C1 segment of cervical spinal cord (tissue), 14 donors: ENCODE measurements at regions not wholly inside any gene's neighbourhood (a gene's known extent, or its start where the extent isn't known, plus 50 kb on each side); places are given as distances from the start of the nearest gene placed in this dataset.
A peak's percentile ranks its signal among the peaks of the same experiment; 100 is the strongest.

Experiments used
- DNase-seq, 14 donors: peaks; one replicate each; lab custom pipeline; 2025; lab: John Stamatoyannopoulos, UW

DNA sequence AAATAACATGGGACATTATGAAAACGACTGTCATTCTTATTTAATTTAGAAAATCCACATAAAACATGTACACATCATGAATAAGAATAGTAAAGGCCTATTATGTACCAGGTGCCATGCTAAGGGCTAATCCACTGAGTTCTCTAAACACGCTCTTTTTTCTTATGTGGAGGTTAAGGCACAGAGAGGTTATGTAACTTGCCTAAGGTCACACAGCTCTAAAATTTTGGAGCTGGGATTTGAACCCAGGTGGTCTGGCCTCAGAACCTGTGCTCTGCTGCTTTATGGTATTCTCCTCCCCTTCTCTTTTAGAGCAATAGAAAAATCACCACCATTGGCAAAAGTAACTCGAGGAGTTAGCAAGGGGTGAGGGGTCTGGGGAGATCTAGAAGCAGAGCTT is 156.9 kb upstream of the ZNF536 start:
- DNase-seq, result no peak

DNA sequence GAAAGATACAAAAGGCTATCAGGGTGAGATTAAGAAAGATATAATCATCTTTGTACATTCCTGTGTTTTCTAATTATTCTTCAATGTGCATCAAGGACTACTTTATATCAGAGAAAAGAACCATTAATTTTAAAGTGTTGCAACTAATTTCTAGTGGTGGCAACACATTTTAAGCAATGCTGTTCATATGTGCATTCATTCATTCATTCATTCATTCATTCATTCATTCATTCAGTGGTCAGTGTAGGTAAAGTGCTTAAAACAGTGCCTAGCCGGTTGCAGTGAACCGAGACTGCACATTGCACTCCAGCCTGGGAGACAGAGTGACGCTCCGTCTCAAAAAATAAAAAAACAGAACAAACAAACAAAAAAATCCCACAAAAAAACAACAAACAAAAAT is 155.7 kb upstream of the ZNF536 start:
- DNase-seq, result no peak

DNA sequence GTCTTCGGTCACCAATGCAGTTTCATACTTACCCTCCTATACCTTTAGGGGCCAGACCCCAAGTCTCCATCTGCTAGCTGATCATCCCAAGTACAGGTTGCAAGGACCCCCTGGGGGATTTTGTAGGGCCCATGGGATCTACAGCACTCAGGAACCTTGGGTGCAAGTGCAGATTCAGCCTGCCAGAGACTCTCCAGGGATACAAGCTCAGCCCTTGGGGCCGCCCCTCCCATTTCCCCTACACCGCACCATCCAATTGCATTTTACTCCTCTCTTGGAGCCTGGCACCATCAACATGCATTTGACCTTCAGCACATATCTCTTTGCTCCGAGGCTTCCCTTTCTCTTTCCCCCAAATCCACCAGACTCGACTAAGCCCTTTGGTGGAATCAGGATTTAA is 154.7 kb upstream of the ZNF536 start:
- DNase-seq, result no peak

DNA sequence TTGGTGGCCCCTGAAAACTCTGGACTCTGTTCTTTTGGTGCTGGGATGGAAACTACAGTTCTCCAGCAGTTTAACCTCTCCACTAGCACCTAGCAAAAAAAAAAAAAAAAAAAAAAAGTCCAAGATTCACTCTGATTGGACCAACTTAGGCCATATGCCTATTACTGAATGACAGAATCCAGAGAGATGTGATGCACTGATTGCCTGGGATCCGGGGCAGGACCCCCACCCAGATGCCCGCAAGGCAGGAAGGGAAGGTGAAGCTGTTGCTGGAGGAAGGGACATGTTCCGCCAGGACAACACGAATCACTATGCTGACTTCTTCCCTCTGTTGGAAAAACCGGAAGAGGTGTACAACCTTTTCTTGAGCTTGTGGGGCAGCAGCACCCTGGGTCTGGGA is 152.5 kb upstream of the ZNF536 start:
- DNase-seq, result no peak

DNA sequence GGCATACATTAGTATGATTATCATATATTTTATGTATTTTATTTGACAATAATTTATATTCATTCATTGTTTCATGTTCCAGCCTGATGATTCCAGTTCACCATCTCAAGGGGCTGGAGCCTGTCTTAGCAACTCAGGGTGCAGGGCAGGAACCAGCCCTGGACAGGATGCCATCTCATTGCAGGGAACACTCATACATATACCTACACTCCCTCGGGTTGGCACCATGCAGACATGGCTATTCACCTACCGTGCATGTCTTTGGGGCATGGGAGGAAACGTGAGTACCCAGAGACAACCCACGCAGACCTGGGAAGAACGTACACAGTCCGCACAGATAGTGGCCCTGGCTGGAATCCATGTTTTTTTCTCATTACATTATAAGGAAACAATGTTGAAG is 151.0 kb upstream of the ZNF536 start:
- DNase-seq, result no peak

DNA sequence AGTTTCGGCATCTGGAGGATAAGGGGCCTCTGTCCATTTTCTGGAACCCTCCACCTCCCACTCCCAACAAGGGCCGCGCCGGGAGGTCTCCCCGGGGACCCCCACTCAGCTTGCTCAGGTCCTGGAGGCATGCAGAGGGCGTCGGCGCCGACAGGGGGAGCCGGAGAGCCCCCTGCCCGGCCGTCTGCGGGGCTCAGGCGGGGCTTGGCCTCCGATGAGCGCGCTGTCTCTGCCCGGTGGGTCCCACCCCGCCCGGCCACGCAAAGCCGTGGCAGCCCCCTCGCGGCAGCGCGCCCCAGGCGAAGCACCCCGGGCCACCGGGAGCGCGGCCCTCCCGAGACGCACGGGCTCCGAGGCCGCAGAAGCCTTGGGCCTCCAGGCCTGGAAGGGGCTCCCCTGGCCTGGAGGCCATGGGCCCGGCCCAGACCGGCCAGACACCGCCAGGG is 149.7 kb upstream of the ZNF536 start:
- peak in 3 of 14 donors; percentile 14 to 41 (median 30) for DNase-seq

DNA sequence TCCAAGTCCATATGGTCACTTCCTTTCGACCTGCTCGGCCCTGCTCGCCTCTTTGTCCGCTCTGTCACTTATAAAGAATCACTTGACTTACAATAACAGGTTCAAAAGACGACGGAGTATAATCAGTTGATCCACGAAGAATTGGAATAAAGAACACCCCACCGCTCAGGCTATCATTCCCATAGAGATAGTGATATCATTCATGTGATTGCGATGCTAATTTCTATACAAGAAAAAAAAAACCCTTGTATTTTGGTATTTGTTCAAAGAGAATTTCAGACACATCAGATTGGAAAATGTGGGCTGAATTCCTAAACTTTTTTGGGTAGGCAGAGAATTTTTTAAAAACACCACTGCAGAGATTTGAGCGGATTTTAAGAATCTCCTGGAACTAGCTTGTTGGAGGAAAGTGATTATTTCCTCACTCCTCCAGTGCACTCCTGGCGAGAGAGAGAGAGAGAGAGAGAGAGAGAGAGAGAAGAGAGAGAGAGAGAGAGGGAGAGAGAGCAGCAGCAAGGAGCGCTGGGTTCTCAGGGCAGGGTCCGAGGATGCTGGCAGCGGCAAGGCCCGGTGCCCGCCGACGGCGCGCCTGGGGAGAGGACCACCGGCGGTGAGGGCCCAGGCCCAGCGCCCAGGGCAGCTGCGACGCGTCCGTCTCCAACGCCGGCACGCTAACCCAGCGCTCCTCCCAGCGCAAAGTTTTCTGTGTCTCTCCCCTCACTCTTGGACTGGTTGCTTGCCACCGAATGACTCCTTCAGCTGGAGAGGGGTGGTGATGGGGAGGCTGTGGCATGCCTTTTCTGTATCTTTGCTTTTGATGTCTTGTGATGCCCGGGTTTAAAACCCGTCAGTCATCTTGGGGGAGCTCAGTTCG is 149.0 kb upstream of the ZNF536 start:
- DNase-seq, result peak in 5 of 14 donors; percentile 21 to 47 (median 29)

DNA sequence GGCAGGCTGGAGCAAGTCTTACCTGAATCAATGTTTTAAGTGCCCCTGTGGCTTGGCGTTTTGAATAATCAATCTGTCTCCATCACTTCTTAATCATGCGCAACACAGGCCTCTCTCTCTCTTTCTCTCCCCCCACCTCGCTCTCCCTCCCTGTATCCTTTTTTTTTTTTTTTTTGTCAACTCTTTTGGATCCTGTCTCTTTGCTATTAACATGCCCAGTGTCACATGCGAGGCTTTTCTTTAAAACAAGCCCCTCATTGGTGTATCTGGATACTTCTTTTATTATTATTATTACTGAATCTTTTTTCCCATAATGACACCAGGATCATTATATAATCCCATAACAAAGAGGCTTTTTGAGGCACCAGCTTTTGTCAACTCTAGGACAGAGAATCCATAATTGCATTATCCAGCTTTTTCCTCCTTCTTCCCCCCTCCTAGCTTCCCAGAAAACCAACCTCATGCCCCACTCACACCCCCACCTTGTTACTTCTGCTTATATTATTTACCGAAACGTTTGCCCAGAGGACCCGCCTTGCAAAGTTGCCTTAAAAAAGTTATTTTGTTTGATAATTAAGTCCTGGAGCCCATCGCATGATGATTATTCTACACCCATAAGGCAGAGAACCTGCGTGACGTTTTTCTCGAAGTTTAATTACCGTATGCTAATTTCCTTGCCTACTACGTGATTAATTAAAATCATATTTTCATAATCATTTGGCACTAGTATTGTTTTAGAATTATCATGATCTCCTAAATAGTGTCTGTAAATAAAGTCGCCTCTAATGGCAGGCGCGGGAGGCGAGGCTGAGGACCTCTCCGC is 148.1 kb upstream of the ZNF536 start:
- DNase-seq, result peak in 1 of 14 donors; percentile 53

DNA sequence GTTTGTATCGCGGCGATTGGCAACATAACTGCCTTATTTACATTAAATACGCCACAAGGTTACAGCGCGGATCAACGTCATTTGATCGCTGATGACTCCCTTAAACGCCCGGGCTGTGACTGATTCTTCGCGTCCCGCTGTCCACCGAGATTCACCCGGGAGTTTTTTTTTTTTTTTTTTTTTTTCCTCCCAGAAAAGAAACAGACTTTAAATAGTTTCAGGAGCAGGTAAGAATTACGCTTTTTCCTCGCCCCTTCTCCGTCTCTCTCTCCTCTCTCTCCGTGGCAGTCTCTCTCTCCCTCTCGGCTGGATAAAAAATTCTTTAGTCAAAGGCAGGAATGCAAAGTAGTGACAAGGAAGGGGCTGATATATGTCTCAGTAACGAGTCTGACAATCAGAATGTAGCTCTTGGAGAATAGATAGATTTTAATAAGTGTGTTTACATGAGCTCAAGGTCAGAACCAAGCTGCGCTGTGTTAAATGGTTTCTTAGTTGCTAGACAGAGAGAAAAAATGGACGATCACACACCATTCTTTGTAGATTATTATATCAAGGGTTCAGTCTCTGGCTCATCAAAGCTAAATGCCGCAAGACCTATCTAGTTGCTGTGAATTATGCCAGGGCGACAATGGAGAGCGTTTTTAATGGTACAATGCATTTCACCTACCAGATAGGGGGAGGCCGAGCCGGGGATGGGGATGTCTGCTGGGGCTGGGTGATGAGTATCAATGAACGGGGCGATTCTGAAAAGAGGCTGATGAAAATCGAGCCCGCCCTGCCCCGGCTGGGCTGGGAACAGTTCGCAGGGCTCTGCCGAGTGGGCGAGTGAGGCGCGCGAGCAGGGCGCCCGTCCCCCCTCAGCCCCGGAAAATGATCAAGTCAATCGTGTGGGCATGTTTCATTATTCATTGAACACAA is 147.2 kb upstream of the ZNF536 start:
- DNase-seq, result peak in 6 of 14 donors; percentile 17 to 73 (median 32)

DNA sequence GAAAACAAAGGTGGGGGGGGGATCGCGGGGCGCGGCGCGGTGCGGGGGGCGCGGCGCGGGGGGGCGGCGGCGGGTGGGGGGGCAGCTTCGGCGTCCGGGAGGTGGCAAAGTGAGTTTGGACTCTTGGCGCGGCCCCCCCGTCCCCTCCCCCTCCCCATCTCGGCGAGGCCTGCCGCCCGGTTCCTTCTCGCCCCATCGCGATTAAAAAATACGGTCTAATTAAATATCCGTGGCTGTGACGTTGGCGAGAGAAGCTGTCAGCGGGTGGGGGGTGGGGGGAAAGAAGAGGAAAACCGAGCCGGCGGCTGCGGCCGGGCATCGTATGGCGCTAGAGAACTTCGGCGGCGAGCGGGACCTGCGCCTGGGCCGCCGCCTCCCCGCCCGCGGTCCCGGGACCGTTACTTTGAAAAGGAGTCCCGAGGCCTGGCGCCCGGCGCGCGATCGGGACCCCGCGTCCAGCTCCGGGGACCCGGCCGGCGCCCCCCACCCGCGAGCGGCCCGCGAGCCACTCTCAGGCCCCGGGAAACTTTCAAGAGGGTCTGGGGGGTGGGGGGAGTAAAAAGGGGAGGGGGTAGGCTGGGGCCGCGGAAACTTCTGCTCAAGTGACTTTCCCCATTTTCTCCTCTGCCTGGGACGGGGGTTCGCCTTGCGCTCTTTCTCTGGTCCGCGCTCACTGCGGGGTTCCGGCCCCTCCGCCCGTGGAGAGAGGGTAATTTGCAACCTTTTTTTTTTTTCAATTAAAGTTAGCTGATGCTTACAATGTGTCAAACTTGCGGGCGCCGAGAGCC is 146.3 kb upstream of the ZNF536 start:
- DNase-seq, result peak in 4 of 14 donors; percentile 17 to 43 (median 33)

DNA sequence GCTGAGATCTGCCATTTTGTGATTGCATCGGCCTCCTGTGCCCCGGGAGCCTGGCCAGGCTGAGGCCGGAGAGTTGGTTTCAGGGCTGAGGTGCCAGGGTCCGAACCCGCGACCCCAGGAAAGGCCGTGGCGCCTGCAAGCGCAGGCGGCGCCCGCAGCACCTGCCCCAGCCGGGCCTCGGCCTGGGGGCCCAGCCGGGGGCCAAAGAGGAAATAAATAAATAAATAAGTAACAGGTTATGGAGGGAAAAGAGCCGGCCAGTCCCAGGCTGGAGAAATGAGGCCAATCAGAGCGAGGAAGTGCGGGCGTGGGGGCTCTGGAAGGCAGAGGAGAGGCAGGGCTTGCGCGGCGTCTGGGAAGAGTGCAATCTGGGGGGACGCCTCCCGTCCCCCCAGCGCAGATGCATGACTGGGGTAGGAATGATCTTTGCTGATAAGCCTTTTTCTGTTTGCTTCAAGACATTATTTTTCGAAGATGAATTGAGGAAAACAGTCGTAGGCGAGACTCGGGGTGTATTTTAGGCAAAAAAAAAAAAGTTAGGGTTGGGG is 145.6 kb upstream of the ZNF536 start:
- peak in 6 of 14 donors; percentile 10 to 63 (median 37) for DNase-seq

DNA sequence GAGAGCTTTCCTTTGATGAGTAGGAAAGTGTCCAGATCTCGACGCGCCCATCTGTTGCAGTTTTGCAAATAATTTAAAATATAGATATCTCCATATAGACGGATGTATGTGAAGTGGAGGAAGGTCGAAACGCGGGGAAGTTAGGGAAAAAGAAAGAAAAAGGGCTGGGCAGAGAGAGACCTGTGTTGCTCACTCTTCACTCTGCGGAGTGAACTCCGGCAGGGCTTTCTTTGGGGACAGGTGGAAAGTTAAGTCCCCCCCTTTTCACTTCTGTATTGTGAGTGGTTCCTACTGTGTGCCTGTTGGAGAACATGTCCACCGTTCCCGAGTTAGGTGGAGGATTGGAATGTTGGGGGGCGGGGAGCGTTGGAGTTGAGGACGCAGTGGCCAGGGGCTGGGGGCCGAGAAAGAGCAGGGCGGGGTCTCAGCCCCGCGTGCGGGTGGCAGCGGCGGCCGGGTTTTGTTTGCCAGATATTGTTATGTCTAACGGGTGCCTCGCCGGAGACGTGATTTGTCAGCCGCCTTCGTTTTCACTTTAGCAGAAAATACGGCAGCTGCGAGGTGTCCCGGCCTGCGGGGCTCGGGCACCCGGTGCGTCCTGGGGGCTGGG is 145.1 kb upstream of the ZNF536 start:
- DNase-seq, result peak in 3 of 14 donors; percentile 49 to 63 (median 62)

DNA sequence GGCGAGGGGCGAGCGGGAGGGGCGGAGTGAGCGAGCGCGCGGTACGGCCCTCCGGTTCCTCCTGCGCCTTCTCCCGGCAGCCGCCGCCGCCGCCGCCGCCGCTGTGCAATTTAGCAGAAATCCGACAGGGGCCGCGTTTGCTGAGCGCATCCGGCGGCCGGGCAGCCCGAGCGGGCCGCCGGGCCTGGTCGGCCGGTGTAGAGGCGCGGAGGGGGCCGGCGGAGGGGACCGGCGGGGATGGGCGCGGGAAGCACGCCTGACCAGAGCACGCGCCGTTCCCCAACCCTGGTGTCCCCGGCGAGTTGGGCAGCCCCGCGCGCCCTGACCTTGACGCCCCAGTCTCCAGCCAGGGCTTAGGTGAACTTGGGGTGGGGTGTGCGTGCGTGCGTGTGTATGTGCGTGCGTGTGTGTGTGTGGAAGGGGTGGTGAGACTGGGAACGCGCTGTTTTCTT is 144.5 kb upstream of the ZNF536 start:
- peak in 12 of 14 donors; percentile 47 to 82 (median 60) for DNase-seq

DNA sequence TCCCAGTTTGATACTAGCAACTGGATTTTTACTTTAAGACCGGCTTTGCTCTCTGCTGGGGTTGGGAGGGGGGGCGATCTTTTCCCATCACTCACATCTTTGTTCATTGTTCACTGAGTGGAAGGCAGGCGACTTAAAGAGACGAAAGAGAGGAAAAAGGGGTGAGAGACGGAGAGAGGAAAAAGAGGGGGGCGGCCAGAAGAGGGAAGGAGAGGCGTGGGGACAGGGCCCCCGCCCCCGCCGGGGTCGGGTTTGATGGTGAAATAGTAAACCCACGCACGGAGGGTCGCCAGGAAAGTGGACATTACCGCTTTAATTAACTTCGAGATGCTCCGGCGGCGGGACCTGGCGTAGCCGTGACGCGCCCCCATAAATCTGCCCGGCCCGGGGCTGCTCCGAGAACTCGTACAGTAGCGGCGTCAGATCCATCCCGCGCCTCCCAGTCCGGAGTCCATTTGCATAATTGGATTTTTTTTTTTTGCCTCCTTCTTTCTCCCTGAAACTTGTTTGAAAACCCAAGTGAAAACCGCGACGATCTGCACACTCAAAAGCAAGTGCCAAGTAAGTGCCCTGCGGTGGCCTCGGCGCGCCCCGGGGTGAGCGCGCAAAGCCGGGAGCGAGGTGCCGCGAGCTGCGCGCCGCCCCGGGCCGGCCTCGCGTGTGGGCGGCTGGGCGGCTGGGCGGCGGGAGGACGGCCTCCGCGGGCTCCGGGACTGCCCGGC is 143.9 kb upstream of the ZNF536 start:
- peak in 5 of 14 donors; percentile 42 to 69 (median 50) for DNase-seq

DNA sequence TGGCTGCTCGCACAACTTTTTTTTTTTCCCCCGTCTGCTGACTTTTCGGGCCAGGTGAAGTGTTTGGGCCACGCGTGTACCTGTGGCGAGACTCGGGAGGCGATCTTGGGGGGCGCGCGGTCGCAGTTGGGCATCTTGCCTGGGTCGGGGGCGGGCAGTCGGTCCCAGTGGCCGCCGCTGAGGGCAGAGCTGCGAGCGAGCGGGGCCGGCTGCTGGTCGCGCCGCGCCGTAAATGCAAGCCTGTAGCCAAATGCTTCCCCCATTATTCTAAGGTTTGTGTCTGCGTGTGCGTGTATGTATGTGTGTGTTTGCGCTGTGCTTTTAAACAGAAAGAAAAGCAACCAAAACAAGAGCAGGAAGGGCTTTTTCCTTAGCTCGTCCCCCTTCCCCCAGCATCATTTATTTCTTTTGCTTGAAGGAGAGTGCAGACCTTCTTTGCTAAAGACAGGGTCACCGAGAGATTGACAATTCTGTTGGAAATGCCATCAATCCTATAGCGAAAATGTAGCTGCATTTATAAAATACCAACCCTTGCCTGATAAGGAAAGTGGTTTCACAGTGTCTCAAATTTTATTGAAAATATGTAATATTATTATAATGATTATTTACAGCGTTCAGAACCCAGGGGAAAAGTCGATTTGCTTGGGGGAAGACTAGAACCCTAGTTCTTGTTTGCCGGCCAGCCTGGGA is 143.2 kb upstream of the ZNF536 start:
- peak in 3 of 14 donors; percentile 33 to 43 (median 42) for DNase-seq

DNA sequence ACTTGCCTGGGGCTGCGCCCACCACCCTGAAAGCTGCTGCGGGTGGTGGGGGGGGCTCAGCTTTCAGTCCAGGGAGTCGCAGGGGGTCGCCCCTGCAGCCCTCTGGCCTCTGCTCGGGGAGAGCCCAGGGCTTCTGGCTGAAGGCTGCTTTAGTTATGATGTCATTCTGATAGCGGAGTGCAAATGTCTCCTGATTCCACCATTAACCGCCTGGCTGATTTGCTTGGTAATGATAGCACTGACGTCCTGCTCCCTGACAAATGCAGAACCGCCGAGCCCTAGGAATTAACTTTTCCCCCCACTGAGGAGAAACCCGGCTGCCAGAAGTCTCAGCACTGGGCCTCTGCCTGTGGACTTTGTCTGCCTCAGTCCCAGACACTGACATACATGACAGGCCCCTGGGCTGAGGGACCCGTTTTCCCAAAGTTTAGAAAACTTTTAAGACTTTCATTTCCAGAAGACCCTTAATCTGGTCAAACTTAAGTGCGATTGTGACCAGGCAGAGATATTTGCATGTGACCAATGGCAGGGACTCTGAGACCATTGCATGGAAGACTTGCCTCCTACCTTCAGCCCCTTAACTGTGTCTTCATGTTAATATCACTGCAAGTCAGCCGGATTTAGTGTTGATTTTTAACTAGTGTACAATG is 142.5 kb upstream of the ZNF536 start:
- peak in 7 of 14 donors; percentile 20 to 52 (median 42) for DNase-seq

DNA sequence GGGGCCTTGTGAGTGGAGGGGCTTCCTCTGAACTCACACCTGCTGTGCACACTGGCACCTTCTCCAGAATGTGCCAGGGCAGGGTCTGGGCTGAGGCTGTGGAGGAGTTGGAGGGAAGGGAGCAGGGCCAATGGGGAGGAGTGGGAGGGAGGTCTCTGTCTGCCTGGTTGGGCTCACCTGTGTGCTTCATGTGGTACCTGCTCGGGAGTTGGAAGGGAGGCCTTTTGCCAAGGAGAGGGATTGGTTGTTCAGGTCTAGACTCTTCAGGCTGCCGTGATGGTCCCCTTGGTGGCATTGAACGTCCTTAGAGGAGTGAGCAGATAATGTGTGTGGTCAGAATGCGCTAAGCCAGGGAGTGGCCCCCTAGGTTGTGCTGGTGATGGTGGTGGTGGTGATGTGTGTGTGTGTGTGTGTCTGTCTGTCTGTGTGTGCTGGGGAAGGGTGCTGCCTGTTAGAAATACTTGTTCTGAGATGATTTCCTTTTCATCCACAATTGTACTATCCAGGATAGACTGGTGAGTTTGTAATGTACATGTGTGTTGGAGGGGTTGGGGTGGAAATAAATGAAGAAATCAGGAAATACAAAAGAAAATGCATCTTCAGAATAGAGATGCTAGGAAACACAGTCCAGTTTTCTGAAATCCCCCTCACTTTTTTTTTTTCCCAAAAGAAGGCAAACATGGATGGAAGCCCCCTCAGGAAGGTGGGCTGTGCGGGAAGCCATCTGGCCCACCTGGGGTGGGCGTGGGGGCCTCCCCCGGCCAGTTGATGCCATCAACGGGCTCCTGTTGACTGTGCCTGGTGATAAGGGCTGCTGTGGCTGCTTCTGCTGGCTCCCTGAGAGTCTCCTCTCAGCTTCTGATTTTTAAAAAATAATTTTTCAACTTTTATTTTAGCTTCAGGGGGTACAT is 140.5 kb upstream of the ZNF536 start:
- no peak for DNase-seq
